ENCODE measurements at regions not wholly inside any gene's neighbourhood (a gene's known extent, or its start where the extent isn't known, plus 50 kb on each side); places are given as distances from the start of the nearest gene placed in this dataset.

DNA sequence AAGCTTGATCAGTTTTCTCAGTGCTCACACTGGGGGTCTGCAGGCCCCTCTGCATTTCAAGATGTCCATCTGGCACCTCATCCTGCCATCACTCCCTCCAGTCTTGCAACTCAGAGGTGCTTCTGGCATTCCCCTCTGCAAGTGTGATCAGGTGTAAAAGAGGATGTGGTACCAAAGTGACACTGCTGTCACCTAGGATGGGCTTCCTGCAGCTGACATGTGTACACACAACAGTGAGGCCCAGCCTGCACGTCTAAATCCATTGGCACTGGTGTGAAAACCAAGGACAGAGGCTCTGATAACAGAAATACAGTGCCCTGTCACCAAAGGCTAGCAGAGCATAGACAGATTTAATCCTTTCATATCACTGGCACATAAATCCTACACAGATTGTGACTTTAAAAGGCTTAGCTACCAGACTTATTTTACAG, 162.5 kb upstream of the CELF2 start:
- Histone ChIP-seq H3K4me1 (ENCODE audit: insufficient read depth, low read length) (peaks cover 3% of the 10 kb centered on the region), H3K27me3 (ENCODE audit: control insufficient read depth in 1 of 2, insufficient read depth in 2 of 2, low read length in 2 of 2) (peaks cover 0 to 7% of the 10 kb centered on the region in 2 experiments), H3K27ac (ENCODE audit: low read depth in 1 of 2, low read length in 2 of 2) (no peak overlapping the region), H3K36me3 (ENCODE audit: insufficient read depth, low read length) (no peaks in the 10 kb centered on the region), H3K4me3 (ENCODE audit: low read length) (no peak overlapping the region), H3K9me3 (ENCODE audit: control insufficient read depth in 1 of 2, insufficient read depth in 1 of 2, low read length in 2 of 2) (no peaks in the 10 kb centered on the region)
- ChIA-PET CTCF (interaction anchor here (1.1 kb wide), 1 partner anchor 9 kb away, joined by 3 read pairs; no protein-coding TSS in a partner anchor), POLR2A (no interaction called here)
- DNase-seq (peak in 2 of 14 experiments; percentile 1 to 5), ATAC-seq (ENCODE audit: poor library complexity) (no peak)
- Mint-ChIP-seq H3K27ac (no peak overlapping the region), H3K36me3 (ENCODE audit: low read depth) (no peaks in the 10 kb centered on the region), H3K9me3 (no peaks in the 10 kb centered on the region), H3K4me1 (ENCODE audit: low read depth) (no peaks in the 10 kb centered on the region), H3K4me3 (no peak overlapping the region), H3K27me3 (peaks cover 14% of the 10 kb centered on the region)
- intact Hi-C loops (cut with DNase I, micrococcal nuclease), result no loop called here
- TF ChIP-seq, protein P1, sequence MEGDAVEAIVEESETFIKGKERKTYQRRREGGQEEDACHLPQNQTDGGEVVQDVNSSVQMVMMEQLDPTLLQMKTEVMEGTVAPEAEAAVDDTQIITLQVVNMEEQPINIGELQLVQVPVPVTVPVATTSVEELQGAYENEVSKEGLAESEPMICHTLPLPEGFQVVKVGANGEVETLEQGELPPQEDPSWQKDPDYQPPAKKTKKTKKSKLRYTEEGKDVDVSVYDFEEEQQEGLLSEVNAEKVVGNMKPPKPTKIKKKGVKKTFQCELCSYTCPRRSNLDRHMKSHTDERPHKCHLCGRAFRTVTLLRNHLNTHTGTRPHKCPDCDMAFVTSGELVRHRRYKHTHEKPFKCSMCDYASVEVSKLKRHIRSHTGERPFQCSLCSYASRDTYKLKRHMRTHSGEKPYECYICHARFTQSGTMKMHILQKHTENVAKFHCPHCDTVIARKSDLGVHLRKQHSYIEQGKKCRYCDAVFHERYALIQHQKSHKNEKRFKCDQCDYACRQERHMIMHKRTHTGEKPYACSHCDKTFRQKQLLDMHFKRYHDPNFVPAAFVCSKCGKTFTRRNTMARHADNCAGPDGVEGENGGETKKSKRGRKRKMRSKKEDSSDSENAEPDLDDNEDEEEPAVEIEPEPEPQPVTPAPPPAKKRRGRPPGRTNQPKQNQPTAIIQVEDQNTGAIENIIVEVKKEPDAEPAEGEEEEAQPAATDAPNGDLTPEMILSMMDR (IDR thresholded peaks at IDR 0.05), result no peak

DNA sequence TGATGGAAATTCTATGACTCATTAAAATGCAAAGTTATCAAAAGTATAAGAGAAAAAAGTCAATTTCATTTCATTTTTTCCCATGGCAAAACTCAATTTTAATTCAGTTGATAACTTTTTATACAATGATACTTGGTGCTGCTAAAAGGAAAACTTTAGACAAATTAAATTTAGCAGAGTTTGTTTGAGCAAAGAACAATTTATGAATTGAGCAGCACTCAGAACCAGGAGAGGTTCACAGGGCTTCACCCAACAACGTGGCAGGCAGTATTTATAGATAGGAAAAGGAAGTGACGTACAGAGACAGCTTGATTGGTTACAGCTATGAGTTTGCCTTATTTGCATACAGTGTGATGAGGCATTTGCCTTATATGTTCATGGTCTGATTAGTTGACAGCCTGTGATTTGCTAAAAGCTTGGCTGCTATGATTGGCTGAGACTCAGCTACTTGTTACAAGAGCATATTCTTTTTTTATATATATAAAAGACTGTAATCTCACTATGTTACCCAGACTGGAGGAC, 157.2 kb upstream of the CELF2 start:
- H3K27me3 Mint-ChIP-seq, result no peaks in the 10 kb centered on the region
- POLR2A ChIA-PET, result no interaction called here
- TF ChIP-seq, protein P1 (IDR thresholded peaks at IDR 0.05), result no peak

DNA sequence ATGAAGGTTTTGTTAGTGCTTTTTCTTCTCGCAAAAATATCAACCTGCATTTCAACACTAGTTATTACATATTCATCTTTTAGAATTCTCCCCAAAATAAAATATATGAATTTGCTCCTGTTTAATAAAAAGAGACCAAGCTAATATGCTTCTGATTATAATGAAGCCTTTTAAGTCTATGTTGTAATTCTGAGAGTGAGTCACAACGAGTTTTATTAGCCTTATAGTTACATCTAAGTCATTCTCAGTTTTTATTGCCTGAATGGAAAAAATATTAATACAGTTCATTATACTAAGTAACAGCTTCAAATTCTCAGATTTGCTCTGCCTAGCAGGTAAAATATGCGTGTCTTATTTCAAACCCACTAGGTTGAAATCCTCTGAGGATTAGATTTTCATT, 152.4 kb upstream of the CELF2 start:
- no peak for DNase-seq
- no peak overlapping the region for H3K4me3 Mint-ChIP-seq
- CTCF ChIA-PET, result no interaction called here

More for the DNA sequence above, 157.2 kb upstream of the CELF2 start:
- Histone ChIP-seq H3K27me3 (ENCODE audit: control insufficient read depth in 1 of 2, insufficient read depth in 2 of 2, low read length in 2 of 2) (no peaks in the 10 kb centered on the region), H3K4me3 (ENCODE audit: low read length) (no peak overlapping the region), H3K27ac (ENCODE audit: low read depth in 1 of 2, low read length in 2 of 2) (no peak overlapping the region), H3K36me3 (ENCODE audit: insufficient read depth, low read length) (no peaks in the 10 kb centered on the region), H3K9me3 (ENCODE audit: control insufficient read depth in 1 of 2, insufficient read depth in 1 of 2, low read length in 2 of 2) (no peaks in the 10 kb centered on the region), H3K4me1 (ENCODE audit: insufficient read depth, low read length) (no peaks in the 10 kb centered on the region)
- Mint-ChIP-seq H3K27ac (no peak overlapping the region), H3K4me3 (no peak overlapping the region), H3K36me3 (ENCODE audit: low read depth) (no peaks in the 10 kb centered on the region), H3K4me1 (ENCODE audit: low read depth) (no peaks in the 10 kb centered on the region), H3K9me3 (no peaks in the 10 kb centered on the region)
- CTCF ChIA-PET, result no interaction called here
- intact Hi-C loops (cut with DNase I, micrococcal nuclease), result no loop called here
- ATAC-seq (ENCODE audit: poor library complexity) (no peak), DNase-seq (no peak)

More for the DNA sequence above, 152.4 kb upstream of the CELF2 start:
- no peaks in the 10 kb centered on the region for H3K4me1 ChIP-seq (ENCODE audit: insufficient read depth, low read length)
- no peaks in the 10 kb centered on the region for H3K36me3 ChIP-seq (ENCODE audit: insufficient read depth, low read length)
- H3K4me1 Mint-ChIP-seq (ENCODE audit: low read depth), result no peaks in the 10 kb centered on the region
- H3K27me3 ChIP-seq (ENCODE audit: control insufficient read depth in 1 of 2, insufficient read depth in 2 of 2, low read length in 2 of 2), result no peaks in the 10 kb centered on the region
- no peaks in the 10 kb centered on the region for H3K27me3 Mint-ChIP-seq
- no peak overlapping the region for H3K4me3 ChIP-seq (ENCODE audit: low read length)
- no peaks in the 10 kb centered on the region for H3K36me3 Mint-ChIP-seq (ENCODE audit: low read depth)
- POLR2A ChIA-PET, result no interaction called here
- intact Hi-C loops (cut with DNase I, micrococcal nuclease), result no loop called here
- H3K9me3 ChIP-seq (ENCODE audit: control insufficient read depth in 1 of 2, insufficient read depth in 1 of 2, low read length in 2 of 2), result no peaks in the 10 kb centered on the region
- no peaks in the 10 kb centered on the region for H3K9me3 Mint-ChIP-seq
- ATAC-seq (ENCODE audit: poor library complexity), result no peak
- TF ChIP-seq, protein P1 (IDR thresholded peaks at IDR 0.05), result no peak
- H3K27ac Mint-ChIP-seq, result no peak overlapping the region
- no peak overlapping the region for H3K27ac ChIP-seq (ENCODE audit: low read depth in 1 of 2, low read length in 2 of 2)

All from CD4-positive, alpha-beta T cell (primary cell).